ENCODE measurements at regions not wholly inside any gene's neighbourhood (a gene's known extent, or its start where the extent isn't known, plus 50 kb on each side); places are given as distances from the start of the nearest gene placed in this dataset.

- DNase-seq (ENCODE audit: low read depth in 3 of 3, low spot score in 1 of 3), result no peak
These were observed 70.2 kb downstream of the HRH4 start for GRCh38 chr18:24530630-24531111.

DNA sequence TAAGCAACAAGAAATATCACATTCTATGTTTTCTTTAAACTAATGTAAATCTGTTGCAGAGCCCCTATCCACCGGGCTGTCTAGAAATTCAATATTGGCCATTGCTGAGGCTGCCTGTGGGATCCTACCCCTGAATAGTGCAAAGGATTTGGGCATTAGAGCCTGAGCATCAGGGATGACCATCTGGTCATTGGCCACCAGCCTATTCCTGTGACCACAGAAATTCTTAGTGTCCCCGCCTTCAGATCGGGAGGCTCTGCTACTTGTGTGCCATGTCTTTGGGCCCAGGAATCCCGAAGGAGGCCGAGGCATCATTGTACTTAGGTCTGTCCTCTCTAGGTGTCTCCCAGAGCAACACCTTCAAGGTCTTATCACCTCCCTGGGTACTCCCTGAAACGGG, 73.8 kb downstream of the HRH4 start:
- no peak for DNase-seq (ENCODE audit: low read depth in 3 of 3, low spot score in 1 of 3)

DNA sequence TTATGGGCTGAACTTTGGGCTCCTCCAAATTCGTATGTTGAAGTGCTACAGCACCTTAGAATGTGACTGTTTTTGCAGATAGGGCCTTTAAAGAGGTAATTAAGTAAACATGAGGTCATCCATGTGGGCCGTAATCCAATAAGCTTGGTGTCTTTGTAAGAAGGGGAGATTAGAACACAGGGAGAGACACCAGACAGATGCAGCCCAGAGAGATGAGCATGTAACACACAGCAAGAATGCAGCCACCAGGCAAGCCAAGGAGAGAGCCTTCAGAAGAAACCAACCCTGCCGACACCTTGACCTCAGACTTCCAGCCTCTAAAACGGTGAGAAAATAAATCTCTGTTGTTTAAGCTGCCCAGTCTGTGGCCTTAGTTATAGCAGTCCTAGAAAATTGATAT, 74.3 kb downstream of the HRH4 start:
- no peak for DNase-seq (ENCODE audit: low read depth in 3 of 3, low spot score in 1 of 3)

- no peak for DNase-seq (ENCODE audit: low read depth in 3 of 3, low spot score in 1 of 3)
These were observed 75.3 kb downstream of the HRH4 start for GRCh38 chr18:24535527-24536295.

- DNase-seq (ENCODE audit: low read depth in 3 of 3, low spot score in 1 of 3), result no peak
These were observed 75.9 kb downstream of the HRH4 start for GRCh38 chr18:24536326-24536725.

GRCh38 chr18:24536834-24537233, 76.4 kb downstream of the HRH4 start:
- DNase-seq (ENCODE audit: low read depth in 3 of 3, low spot score in 1 of 3), result no peak

DNA sequence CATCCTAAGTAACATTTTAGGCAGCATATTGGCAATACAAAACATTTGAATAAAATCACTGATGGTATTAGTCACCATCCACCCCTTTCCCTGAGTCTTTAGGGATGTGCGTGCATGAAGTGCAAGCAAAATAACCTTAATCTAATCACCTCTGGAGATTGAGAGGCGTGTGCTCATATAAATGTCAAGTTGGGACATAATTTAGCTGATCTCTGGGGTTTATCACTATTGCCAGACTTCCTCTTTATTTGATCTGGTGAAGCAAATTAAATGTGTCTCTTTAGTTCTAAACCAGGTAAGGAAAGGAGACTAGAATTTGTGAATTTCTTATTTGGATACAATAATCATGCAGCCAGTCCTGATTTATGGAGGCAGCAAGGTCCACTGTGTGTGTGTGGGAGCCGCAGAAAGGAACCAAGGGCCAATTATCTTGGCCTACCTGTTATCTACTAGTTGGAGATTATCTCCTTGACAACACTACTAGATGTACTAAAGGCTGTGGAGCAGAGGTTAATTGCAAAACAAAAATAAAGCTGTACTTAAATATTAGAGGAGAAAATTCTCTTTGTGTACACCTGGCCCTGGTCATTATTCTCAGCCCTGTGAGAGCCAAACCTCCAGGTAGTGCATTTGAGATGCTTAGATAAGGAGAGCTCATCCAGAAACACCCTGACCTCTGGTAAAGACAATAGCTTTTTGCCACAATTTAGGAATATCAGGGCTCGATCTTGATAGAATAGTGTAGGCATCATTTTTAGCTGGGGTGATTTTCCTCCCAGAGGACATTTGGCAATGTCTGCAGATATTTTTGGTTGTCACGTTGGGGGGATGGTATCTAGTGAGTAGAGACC, 78.2 kb downstream of the HRH4 start:
- no peak for DNase-seq (ENCODE audit: low read depth in 3 of 3, low spot score in 1 of 3)

GRCh38 chr18:24539866-24540617, 79.6 kb downstream of the HRH4 start:
- DNase-seq (ENCODE audit: low read depth in 3 of 3, low spot score in 1 of 3), result no peak

DNA sequence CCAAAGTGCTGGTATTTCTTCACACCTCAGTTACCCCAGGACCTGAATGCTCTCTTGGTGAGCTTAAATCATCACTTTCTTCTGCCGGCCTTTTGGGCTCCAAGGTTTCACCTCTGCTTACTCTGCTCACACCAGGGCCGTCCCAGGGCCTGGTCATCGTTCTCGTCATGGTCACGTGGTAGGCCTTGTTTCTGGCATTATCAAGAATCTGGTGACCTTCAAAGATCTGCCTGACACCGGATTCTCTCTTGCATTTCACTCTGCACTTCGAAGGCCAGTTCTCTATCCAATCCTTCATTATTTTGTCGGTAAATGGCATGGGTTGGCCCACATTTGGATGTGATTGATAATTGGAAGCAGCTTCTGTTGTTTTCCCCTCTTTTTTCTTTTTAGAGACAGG, 80.5 kb downstream of the HRH4 start:
- no peak for DNase-seq (ENCODE audit: low read depth in 3 of 3, low spot score in 1 of 3)

- no peak for DNase-seq (ENCODE audit: low read depth in 3 of 3, low spot score in 1 of 3)
These were observed 82.8 kb downstream of the HRH4 start for GRCh38 chr18:24543086-24543794.

- DNase-seq (ENCODE audit: low read depth in 3 of 3, low spot score in 1 of 3), result no peak
These were observed 83.5 kb downstream of the HRH4 start for GRCh38 chr18:24543795-24544498.

- no peak for DNase-seq (ENCODE audit: low read depth in 3 of 3, low spot score in 1 of 3)
These were observed 84.5 kb downstream of the HRH4 start for GRCh38 chr18:24544949-24545348.

DNA sequence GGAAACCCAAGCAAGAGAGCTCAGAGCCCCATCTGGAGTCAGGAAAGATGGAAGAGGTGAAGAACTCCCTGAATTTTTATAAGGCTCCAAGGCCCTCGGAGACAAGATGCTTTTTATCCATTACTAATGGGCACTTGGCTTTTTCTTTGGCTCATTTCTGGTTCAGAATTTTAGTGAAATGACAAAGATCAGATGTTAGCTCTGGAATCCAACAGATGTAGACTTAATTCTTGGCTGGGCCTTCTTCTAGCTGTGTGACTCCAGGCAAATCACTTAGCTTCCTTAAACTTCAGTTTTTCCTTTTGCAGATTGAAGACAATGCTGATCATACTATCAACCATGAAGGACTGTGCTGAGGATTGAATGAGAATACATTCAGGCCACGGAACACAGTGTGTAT, 85.2 kb downstream of the HRH4 start:
- no peak for DNase-seq (ENCODE audit: low read depth in 3 of 3, low spot score in 1 of 3)

GRCh38 chr18:24546307-24546706, 85.9 kb downstream of the HRH4 start:
- no peak for DNase-seq (ENCODE audit: low read depth in 3 of 3, low spot score in 1 of 3)

DNA sequence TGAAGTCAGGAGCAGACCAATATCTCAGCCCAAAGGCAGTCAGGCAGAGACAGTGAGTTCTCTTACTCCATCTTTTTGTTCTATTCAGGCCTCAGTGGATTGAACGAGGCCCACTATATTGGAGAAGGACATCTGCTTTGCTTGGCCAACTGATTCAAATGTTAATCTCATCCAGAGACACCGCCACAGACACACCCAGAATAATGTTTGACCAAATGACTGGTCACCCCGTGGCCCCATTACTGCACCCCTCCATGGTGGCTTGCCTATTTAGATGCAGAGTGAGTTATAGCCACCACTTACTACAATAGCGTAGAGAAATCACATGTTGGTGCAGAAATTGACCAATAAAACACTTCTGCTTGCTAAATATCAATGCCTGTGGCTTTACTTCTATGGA, 88.1 kb downstream of the HRH4 start:
- no peak for DNase-seq (ENCODE audit: low read depth in 3 of 3, low spot score in 1 of 3)

- DNase-seq (ENCODE audit: low read depth in 3 of 3, low spot score in 1 of 3), result no peak
These were observed 91.8 kb downstream of the HRH4 start for GRCh38 chr18:24552218-24552617.

- DNase-seq (ENCODE audit: low read depth in 3 of 3, low spot score in 1 of 3), result no peak
These were observed 93.3 kb downstream of the HRH4 start for GRCh38 chr18:24553571-24554285.

DNA sequence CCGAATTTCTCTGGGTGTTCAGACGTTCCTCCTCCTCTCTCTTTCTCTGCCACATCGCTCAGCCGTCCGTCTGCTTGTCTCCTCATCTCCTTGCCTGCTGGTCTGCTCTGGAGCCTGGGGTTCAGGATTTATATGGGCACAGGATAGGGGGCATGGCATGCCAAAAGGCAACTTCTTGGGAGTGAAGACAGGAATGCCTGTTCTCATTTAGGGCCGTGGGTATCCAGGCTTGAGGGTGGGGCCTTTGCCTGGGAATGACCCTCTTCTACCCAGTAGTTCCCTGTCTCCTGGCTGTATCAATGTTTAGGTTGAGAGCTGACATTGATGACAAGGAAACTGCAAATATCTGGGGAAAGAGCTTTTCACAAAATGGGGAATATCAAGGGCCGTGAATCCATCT, 98.0 kb downstream of the HRH4 start:
- no peak for DNase-seq (ENCODE audit: low read depth in 3 of 3, low spot score in 1 of 3)

- DNase-seq (ENCODE audit: low read depth in 3 of 3, low spot score in 1 of 3), result no peak
These were observed 99.1 kb downstream of the HRH4 start for GRCh38 chr18:24559526-24559925.

DNA sequence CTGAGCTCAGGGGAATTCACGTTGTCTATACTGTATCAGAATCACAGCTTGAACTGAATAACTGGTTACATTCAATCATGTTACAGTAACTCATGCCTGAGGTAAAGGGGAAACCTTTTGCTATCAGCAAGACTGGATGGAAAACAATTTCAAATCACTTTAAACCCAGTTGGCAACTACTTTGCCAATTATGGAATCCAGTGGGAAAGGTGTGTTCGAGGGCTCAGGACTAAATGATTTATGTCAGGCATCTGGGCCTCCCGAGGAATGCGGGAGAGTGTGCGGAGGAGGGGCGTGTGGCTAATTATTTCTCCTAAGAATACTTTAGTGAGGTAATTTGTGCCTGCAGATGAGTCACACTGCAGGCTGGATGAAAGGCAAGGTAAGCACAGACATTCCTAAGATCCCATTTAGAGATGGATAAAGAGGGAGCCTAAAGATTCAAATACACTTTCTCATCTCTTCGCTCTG, 100.1 kb downstream of the HRH4 start:
- DNase-seq (ENCODE audit: low read depth in 3 of 3, low spot score in 1 of 3), result no peak
